ENCODE measurements at regions not wholly inside any gene's neighbourhood (a gene's known extent, or its start where the extent isn't known, plus 50 kb on each side); places are given as distances from the start of the nearest gene placed in this dataset.

DNA sequence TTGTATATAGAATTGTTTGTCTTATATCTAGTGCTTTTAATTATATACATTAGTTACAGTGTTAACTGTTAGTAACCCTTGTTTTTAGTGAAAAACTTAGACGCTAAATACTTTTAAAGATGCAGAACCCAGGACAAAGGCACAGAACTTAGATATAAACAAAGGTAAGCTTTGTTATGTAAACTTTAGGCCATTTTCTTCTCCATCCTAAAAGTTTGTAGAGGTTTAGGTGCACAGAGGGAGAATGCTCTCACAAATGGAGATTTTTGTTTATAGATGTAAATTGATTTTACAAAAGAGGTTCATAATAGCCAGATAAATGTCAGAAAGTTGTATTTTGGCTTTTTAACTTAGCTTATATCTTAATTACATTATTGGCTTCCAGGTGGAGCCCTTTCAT lies 490.5 kb upstream of the LRRC7 start:
- TF ChIP-seq, protein P1, sequence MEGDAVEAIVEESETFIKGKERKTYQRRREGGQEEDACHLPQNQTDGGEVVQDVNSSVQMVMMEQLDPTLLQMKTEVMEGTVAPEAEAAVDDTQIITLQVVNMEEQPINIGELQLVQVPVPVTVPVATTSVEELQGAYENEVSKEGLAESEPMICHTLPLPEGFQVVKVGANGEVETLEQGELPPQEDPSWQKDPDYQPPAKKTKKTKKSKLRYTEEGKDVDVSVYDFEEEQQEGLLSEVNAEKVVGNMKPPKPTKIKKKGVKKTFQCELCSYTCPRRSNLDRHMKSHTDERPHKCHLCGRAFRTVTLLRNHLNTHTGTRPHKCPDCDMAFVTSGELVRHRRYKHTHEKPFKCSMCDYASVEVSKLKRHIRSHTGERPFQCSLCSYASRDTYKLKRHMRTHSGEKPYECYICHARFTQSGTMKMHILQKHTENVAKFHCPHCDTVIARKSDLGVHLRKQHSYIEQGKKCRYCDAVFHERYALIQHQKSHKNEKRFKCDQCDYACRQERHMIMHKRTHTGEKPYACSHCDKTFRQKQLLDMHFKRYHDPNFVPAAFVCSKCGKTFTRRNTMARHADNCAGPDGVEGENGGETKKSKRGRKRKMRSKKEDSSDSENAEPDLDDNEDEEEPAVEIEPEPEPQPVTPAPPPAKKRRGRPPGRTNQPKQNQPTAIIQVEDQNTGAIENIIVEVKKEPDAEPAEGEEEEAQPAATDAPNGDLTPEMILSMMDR (IDR thresholded peaks at IDR 0.05): no peak
- TF ChIP-seq CHD4 (IDR thresholded peaks at IDR 0.05; ENCODE audit: borderline replicate concordance): no peak
- TF ChIP-seq NFE2L2 (conservative IDR thresholded peaks at IDR 0.05; ENCODE audit: low read length): no peak
- no peak for TF ChIP-seq EP300 (IDR thresholded peaks at IDR 0.05)
- TF ChIP-seq, protein P2, sequence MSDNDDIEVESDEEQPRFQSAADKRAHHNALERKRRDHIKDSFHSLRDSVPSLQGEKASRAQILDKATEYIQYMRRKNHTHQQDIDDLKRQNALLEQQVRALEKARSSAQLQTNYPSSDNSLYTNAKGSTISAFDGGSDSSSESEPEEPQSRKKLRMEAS (IDR thresholded peaks at IDR 0.05): no peak
- no peak for TF ChIP-seq BHLHE40 (IDR thresholded peaks at IDR 0.05; ENCODE audit: low read depth, low read length)
- no peak for TF ChIP-seq POLR2A (IDR thresholded peaks at IDR 0.05; ENCODE audit: low read length)
- TF ChIP-seq ZFP36 (IDR thresholded peaks at IDR 0.05; ENCODE audit: borderline replicate concordance, partially characterized antibody): no peak
- TF ChIP-seq, protein P3, sequence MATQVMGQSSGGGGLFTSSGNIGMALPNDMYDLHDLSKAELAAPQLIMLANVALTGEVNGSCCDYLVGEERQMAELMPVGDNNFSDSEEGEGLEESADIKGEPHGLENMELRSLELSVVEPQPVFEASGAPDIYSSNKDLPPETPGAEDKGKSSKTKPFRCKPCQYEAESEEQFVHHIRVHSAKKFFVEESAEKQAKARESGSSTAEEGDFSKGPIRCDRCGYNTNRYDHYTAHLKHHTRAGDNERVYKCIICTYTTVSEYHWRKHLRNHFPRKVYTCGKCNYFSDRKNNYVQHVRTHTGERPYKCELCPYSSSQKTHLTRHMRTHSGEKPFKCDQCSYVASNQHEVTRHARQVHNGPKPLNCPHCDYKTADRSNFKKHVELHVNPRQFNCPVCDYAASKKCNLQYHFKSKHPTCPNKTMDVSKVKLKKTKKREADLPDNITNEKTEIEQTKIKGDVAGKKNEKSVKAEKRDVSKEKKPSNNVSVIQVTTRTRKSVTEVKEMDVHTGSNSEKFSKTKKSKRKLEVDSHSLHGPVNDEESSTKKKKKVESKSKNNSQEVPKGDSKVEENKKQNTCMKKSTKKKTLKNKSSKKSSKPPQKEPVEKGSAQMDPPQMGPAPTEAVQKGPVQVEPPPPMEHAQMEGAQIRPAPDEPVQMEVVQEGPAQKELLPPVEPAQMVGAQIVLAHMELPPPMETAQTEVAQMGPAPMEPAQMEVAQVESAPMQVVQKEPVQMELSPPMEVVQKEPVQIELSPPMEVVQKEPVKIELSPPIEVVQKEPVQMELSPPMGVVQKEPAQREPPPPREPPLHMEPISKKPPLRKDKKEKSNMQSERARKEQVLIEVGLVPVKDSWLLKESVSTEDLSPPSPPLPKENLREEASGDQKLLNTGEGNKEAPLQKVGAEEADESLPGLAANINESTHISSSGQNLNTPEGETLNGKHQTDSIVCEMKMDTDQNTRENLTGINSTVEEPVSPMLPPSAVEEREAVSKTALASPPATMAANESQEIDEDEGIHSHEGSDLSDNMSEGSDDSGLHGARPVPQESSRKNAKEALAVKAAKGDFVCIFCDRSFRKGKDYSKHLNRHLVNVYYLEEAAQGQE (IDR thresholded peaks at IDR 0.05): no peak
- TF ChIP-seq SMC3 (IDR thresholded peaks at IDR 0.05): no peak
- TF ChIP-seq, protein P4, sequence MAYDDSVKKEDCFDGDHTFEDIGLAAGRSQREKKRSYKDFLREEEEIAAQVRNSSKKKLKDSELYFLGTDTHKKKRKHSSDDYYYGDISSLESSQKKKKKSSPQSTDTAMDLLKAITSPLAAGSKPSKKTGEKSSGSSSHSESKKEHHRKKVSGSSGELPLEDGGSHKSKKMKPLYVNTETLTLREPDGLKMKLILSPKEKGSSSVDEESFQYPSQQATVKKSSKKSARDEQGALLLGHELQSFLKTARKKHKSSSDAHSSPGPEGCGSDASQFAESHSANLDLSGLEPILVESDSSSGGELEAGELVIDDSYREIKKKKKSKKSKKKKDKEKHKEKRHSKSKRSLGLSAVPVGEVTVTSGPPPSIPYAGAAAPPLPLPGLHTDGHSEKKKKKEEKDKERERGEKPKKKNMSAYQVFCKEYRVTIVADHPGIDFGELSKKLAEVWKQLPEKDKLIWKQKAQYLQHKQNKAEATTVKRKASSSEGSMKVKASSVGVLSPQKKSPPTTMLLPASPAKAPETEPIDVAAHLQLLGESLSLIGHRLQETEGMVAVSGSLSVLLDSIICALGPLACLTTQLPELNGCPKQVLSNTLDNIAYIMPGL (CRISPR knock-in tag; IDR thresholded peaks at IDR 0.05; ENCODE audit: borderline replicate concordance): no peak

Measured in A549 (cell line).